Fibroblast of pulmonary artery (primary cell): ENCODE measurements at regions not wholly inside any gene's neighbourhood (a gene's known extent, or its start where the extent isn't known, plus 50 kb on each side); places are given as distances from the start of the nearest gene placed in this dataset.

Source experiments
- DNase-seq: peaks from one replicate; pipeline ENCODE4 v3.0.0-alpha.2; 2010; ENCODE audit warnings: low read depth
- H3K4me3 ChIP-seq: replicated peaks from 2 replicates; pipeline ENCODE4 v1.5.1; 2011; ENCODE audit warnings: low read depth, mild to moderate bottlenecking, control low read depth, low read length, moderate library complexity
- TF ChIP-seq, protein P1 (sequence below): IDR thresholded peaks from 2 replicates; pipeline ENCODE4 v1.5.1; 2011; ENCODE audit warnings: mild to moderate bottlenecking, control low read depth, low read length, inconsistent platforms; ENCODE audit errors: missing control alignments

DNA sequence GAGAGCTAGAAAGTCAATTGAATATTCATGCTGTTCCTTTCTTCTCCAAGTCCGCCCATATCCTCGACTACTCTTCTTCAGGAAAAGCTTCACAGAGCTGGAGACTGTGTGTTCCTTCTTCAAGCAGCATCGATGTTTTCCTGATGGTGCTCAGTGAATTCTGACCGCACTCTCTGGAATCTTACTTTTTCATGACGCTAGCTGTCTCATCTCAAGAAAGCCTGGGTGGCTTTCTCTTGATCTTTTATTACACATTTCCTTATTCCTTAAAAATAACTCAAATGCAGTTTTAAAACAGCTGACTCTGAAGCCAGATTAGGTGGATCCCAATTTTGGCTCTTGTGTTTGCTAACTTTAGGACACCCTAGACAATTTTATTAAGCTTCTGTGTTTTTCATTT, 1245.1 kb upstream of the LRRTM1 start:
- no peak overlapping the region for H3K4me3 ChIP-seq
- no peak for DNase-seq
- TF ChIP-seq, protein P1, sequence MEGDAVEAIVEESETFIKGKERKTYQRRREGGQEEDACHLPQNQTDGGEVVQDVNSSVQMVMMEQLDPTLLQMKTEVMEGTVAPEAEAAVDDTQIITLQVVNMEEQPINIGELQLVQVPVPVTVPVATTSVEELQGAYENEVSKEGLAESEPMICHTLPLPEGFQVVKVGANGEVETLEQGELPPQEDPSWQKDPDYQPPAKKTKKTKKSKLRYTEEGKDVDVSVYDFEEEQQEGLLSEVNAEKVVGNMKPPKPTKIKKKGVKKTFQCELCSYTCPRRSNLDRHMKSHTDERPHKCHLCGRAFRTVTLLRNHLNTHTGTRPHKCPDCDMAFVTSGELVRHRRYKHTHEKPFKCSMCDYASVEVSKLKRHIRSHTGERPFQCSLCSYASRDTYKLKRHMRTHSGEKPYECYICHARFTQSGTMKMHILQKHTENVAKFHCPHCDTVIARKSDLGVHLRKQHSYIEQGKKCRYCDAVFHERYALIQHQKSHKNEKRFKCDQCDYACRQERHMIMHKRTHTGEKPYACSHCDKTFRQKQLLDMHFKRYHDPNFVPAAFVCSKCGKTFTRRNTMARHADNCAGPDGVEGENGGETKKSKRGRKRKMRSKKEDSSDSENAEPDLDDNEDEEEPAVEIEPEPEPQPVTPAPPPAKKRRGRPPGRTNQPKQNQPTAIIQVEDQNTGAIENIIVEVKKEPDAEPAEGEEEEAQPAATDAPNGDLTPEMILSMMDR, result no peak

DNA sequence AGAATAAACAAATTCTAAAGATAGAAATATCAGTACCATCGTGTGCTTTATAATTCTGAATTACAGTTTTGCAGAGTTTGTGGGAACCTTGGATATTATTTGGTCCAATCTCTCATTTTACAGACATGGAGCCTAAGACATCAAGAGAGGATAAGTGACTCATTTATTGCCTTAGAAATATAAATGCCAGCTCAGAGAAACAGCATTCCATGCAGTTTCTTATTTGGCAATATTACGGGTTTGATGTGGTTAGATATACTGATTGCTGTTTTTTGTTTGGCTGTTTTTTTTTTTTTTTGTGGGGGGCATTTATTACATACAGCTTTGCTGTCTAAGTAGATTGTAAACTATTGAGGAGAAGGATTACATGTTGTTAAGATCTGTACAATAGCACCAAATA, 1241.1 kb upstream of the LRRTM1 start:
- DNase-seq, result no peak
- no peak overlapping the region for H3K4me3 ChIP-seq
- TF ChIP-seq, protein P1, result no peak

DNA sequence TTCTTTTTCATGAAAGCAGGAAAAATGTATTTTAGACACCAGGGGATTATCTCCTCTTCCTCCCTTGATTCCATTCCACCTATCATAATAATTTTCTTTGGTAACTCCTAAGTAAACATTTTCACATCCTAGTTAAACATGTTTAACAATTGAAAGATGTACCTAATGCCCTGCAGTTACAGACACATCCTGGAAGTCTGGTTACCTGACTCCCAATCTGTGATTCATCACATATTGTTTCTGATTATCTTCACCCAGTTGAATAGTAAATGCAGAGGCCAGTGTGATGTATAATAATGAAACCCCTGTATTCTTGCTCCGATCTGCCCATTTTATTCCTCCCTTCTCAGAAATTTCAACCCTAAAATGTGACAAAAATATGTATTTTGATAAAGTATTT, 1237.6 kb upstream of the LRRTM1 start:
- H3K4me3 ChIP-seq, result no peak overlapping the region
- DNase-seq, result no peak
- TF ChIP-seq, protein P1, result no peak

DNA sequence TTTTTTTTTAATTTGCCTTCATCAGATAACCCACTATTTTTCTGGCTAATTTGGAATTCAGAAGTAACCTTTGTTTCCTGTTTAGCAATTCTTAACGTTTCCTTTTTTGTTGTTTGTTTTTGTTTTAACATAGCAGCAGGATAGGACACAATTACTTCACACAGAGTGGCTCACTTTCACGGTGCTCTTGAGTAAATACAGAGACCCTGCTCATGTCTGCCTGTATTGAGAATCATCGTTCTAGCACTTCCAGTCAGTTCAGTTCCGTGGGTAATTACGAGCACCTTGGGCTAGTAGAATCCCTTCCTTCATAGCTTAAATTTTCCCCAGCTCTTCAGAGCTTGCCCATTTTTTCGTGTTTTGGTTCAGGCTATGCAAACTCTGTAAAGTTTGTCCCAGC, 1225.4 kb upstream of the LRRTM1 start:
- H3K4me3 ChIP-seq, result no peak overlapping the region
- TF ChIP-seq, protein P1, result no peak
- DNase-seq, result no peak

DNA sequence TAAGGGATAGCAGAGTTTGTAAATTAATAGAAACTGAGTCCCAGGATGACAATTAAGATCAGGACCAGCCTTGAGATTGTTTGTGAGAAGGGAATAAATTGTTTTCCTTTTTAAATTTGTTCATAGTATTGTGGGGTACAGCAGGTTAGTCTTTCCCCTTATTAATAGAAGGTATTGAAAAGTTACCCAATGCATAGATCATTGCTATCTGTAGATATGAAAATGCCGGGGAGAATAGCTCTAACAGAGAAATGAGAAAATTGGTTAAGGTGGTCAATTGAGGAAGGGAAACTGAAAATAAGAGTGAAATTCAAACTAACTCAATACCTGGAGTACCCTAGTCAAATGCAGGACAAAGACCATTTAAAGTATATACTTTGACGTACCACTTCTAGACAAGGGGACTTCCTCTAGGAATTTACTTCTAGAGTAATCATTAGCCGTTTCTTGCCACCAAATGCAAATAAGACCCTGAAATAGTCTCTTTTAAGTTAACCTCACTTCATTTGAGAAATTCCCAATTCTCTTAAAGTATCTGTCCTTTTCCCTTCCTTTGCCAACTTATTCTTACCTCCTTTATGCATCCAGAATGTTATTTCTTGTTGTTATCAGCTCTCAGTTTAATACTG, 1224.4 kb upstream of the LRRTM1 start:
- no peak for DNase-seq
- no peak overlapping the region for H3K4me3 ChIP-seq

DNA sequence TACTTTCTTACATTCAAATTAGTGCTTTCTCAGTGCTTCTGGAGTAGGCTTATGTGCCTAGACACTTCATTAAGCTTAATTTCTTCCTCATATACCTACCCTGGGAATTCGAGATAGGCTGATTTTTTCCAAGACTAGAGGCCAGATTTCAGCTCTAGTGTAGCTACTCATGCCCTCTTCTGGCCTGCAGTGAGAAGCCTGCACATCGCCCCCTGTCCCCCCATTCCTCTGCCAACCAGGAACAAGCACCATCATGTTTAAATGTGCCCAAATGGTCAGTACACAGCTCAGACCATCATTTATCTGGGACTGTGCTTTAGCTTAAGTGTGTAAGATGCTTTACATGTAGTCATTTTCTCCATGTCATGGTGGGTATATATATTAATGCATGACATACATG, 1218.8 kb upstream of the LRRTM1 start:
- TF ChIP-seq, protein P1, result no peak
- no peak overlapping the region for H3K4me3 ChIP-seq
- no peak for DNase-seq

More for the DNA sequence above, 1224.4 kb upstream of the LRRTM1 start:
- TF ChIP-seq, protein P1, result no peak

DNA sequence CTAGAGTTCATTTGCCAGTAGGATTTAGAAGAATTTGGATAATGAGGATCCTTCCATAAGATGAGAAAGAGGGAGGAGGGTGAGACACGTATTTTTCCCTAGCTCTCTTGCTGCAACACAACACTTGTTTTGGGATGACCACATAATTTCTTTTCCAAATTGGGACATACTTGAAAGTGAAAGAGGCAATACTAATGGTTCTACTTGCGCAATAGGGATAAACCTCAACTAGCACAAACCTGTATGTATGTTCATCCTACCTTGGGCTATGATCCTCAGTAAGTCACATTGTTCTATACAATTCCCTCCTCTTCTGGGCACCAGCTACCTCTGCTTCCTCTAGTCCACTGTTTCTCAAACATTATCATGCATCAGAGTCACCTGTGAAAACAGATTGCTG, 1208.8 kb upstream of the LRRTM1 start:
- TF ChIP-seq, protein P1, result no peak
- H3K4me3 ChIP-seq, result no peak overlapping the region
- DNase-seq, result no peak
